Activated T-helper 1 cell treated with anti-CD3 and anti-CD28 coated beads, Interleukin-12 subunit alpha, Interleukin-12 subunit beta, Interleukin-2, Interleukin-4 antibody, amounts not matched to agents 30 ng/mL and 10 ng/mL and 1 ng/mL, durations not matched to agents 14 hours and 24 hours and 36 hours (primary cell): ENCODE measurements at regions not wholly inside any gene's neighbourhood (a gene's known extent, or its start where the extent isn't known, plus 50 kb on each side); places are given as distances from the start of the nearest gene placed in this dataset.

Experiments
- DNase-seq: peaks from one replicate; pipeline ENCODE4 v3.0.0; 2021; ENCODE audit warnings: low spot score
- H3K27ac Mint-ChIP-seq: one replicate; pipeline ENCODE4 v1.8.0; 2021; ENCODE audit warnings: mild to moderate bottlenecking, mixed read lengths
- H3K27me3 Mint-ChIP-seq: one replicate; pipeline ENCODE4 v1.8.0; 2022; ENCODE audit warnings: mild to moderate bottlenecking, moderate library complexity, mixed read lengths; ENCODE audit not compliant: insufficient read depth
- H3K36me3 Mint-ChIP-seq: one replicate; pipeline ENCODE4 v1.8.0; 2021; ENCODE audit warnings: low read depth, mixed read lengths
- H3K4me1 Mint-ChIP-seq: one replicate; pipeline ENCODE4 v1.8.0; 2021; ENCODE audit warnings: low read depth, mixed read lengths
- H3K4me3 Mint-ChIP-seq: one replicate; pipeline ENCODE4 v1.8.0; 2021; ENCODE audit warnings: mild to moderate bottlenecking, moderate library complexity, mixed read lengths
- H3K9me3 Mint-ChIP-seq: one replicate; pipeline ENCODE4 v1.8.0; 2021; ENCODE audit warnings: mixed read lengths
- intact Hi-C: fragments of 100-400 bp; cut with micrococcal nuclease; formaldehyde crosslinking; loops from one replicate; pipeline ENCODE4 v1.15.1; 2024

GRCh38 chr4:124234771-124235170 is 477.8 kb downstream of the ANKRD50 start:
- H3K4me1 Mint-ChIP-seq: no peaks in the 10 kb centered on the region
- no peak overlapping the region for H3K4me3 Mint-ChIP-seq
- H3K36me3 Mint-ChIP-seq: no peaks in the 10 kb centered on the region
- no peak overlapping the region for H3K27ac Mint-ChIP-seq
- intact Hi-C loops: no loop called here
- no peak for DNase-seq
- peaks cover 3% of the 10 kb centered on the region for H3K9me3 Mint-ChIP-seq
- H3K27me3 Mint-ChIP-seq: no peaks in the 10 kb centered on the region

- H3K9me3 Mint-ChIP-seq: peaks cover 3% of the 10 kb centered on the region
- no peaks in the 10 kb centered on the region for H3K36me3 Mint-ChIP-seq
- no peaks in the 10 kb centered on the region for H3K27me3 Mint-ChIP-seq
- no peak overlapping the region for H3K4me3 Mint-ChIP-seq
- H3K4me1 Mint-ChIP-seq: no peaks in the 10 kb centered on the region
- no peak overlapping the region for H3K27ac Mint-ChIP-seq
- DNase-seq: no peak
- intact Hi-C loops: no loop called here
Measured at GRCh38 chr4:124243671-124244366, 468.7 kb downstream of the ANKRD50 start.

GRCh38 chr4:124253080-124253479 is 459.5 kb downstream of the ANKRD50 start:
- no peak overlapping the region for H3K4me3 Mint-ChIP-seq
- H3K27ac Mint-ChIP-seq: no peak overlapping the region
- no peak for DNase-seq
- no peaks in the 10 kb centered on the region for H3K36me3 Mint-ChIP-seq
- H3K4me1 Mint-ChIP-seq: no peaks in the 10 kb centered on the region
- H3K9me3 Mint-ChIP-seq: no peaks in the 10 kb centered on the region
- H3K27me3 Mint-ChIP-seq: peaks cover 1% of the 10 kb centered on the region
- intact Hi-C loops: no loop called here

- Mint-ChIP-seq H3K4me1 (no peaks in the 10 kb centered on the region), H3K27me3 (peaks cover 2% of the 10 kb centered on the region), H3K27ac (no peak overlapping the region), H3K9me3 (no peaks in the 10 kb centered on the region), H3K4me3 (no peak overlapping the region), H3K36me3 (no peaks in the 10 kb centered on the region)
- intact Hi-C loops: loop anchor here (1.0 kb wide), 1 partner anchor 871 kb away; no protein-coding TSS in a partner anchor
- DNase-seq: peak; percentile 2
Measured at GRCh38 chr4:124262211-124263179, 450.0 kb downstream of the ANKRD50 start.

- no peaks in the 10 kb centered on the region for H3K4me1 Mint-ChIP-seq
- intact Hi-C loops: no loop called here
- H3K27me3 Mint-ChIP-seq: no peaks in the 10 kb centered on the region
- no peak overlapping the region for H3K27ac Mint-ChIP-seq
- H3K36me3 Mint-ChIP-seq: no peaks in the 10 kb centered on the region
- no peaks in the 10 kb centered on the region for H3K9me3 Mint-ChIP-seq
- DNase-seq: no peak
- H3K4me3 Mint-ChIP-seq: no peak overlapping the region
Measured at GRCh38 chr4:124265701-124266100, 446.8 kb downstream of the ANKRD50 start.

- Mint-ChIP-seq H3K4me3 (no peak overlapping the region), H3K9me3 (no peaks in the 10 kb centered on the region), H3K4me1 (no peaks in the 10 kb centered on the region), H3K27ac (no peak overlapping the region), H3K27me3 (no peaks in the 10 kb centered on the region), H3K36me3 (no peaks in the 10 kb centered on the region)
- no peak for DNase-seq
- intact Hi-C loops: no loop called here
Measured at GRCh38 chr4:124266721-124267120, 445.8 kb downstream of the ANKRD50 start.

GRCh38 chr4:124276461-124276860 is 436.1 kb downstream of the ANKRD50 start:
- Mint-ChIP-seq H3K36me3 (no peaks in the 10 kb centered on the region), H3K27ac (no peak overlapping the region), H3K4me1 (no peaks in the 10 kb centered on the region), H3K9me3 (no peaks in the 10 kb centered on the region), H3K27me3 (no peaks in the 10 kb centered on the region), H3K4me3 (no peak overlapping the region)
- intact Hi-C loops: no loop called here
- DNase-seq: no peak

- Mint-ChIP-seq H3K4me1 (no peaks in the 10 kb centered on the region), H3K36me3 (no peaks in the 10 kb centered on the region), H3K9me3 (no peaks in the 10 kb centered on the region), H3K27me3 (no peaks in the 10 kb centered on the region), H3K27ac (no peak overlapping the region), H3K4me3 (no peak overlapping the region)
- intact Hi-C loops: no loop called here
- no peak for DNase-seq
Measured at GRCh38 chr4:124277691-124278090, 434.8 kb downstream of the ANKRD50 start.

- Mint-ChIP-seq H3K4me1 (no peaks in the 10 kb centered on the region), H3K27ac (no peak overlapping the region), H3K4me3 (no peak overlapping the region), H3K9me3 (no peaks in the 10 kb centered on the region), H3K36me3 (no peaks in the 10 kb centered on the region), H3K27me3 (no peaks in the 10 kb centered on the region)
- no peak for DNase-seq
- intact Hi-C loops: no loop called here
Measured at GRCh38 chr4:124278477-124278876, 434.1 kb downstream of the ANKRD50 start.

- no peak for DNase-seq
- Mint-ChIP-seq H3K27ac (no peak overlapping the region), H3K9me3 (no peaks in the 10 kb centered on the region), H3K27me3 (no peaks in the 10 kb centered on the region), H3K4me3 (no peak overlapping the region), H3K4me1 (no peaks in the 10 kb centered on the region), H3K36me3 (no peaks in the 10 kb centered on the region)
- intact Hi-C loops: no loop called here
Measured at GRCh38 chr4:124279741-124280140, 432.8 kb downstream of the ANKRD50 start.

- H3K9me3 Mint-ChIP-seq: no peaks in the 10 kb centered on the region
- H3K27me3 Mint-ChIP-seq: no peaks in the 10 kb centered on the region
- no peak overlapping the region for H3K27ac Mint-ChIP-seq
- no peaks in the 10 kb centered on the region for H3K36me3 Mint-ChIP-seq
- no peaks in the 10 kb centered on the region for H3K4me1 Mint-ChIP-seq
- no peak for DNase-seq
- H3K4me3 Mint-ChIP-seq: no peak overlapping the region
- intact Hi-C loops: no loop called here
Measured at GRCh38 chr4:124282301-124282898, 430.1 kb downstream of the ANKRD50 start.

- Mint-ChIP-seq H3K4me3 (no peak overlapping the region), H3K4me1 (no peaks in the 10 kb centered on the region), H3K36me3 (no peaks in the 10 kb centered on the region), H3K27ac (no peak overlapping the region), H3K9me3 (no peaks in the 10 kb centered on the region), H3K27me3 (peaks cover 2% of the 10 kb centered on the region)
- intact Hi-C loops: no loop called here
- DNase-seq: no peak
Measured at GRCh38 chr4:124288706-124289486, 423.6 kb downstream of the ANKRD50 start.
